ENCODE measurements at regions not wholly inside any gene's neighbourhood (a gene's known extent, or its start where the extent isn't known, plus 50 kb on each side); places are given as distances from the start of the nearest gene placed in this dataset.

GRCh38 chr1:14260480-14260879, 338.0 kb upstream of the KAZN start:
- no peak for TF ChIP-seq CTCF (IDR thresholded peaks at IDR 0.05)
- TF ChIP-seq POLR2A (IDR thresholded peaks at IDR 0.05), result no peak

All from lower leg skin (tissue), 3 donors.